Amniotic epithelial cell (primary cell): ENCODE measurements at regions not wholly inside any gene's neighbourhood (a gene's known extent, or its start where the extent isn't known, plus 50 kb on each side); places are given as distances from the start of the nearest gene placed in this dataset.
"Not testable (repeated sequence)": the region's sequence is repeated elsewhere in the genome, so short reads cannot be mapped to it uniquely, and the experiment has no call there.

Experiments
- DNase-seq: peaks from one replicate; pipeline ENCODE4 v3.0.0-alpha.2; 2010; ENCODE audit warnings: low read depth

GRCh38 chr3:127417709-127418559 is 130.1 kb upstream of the PRR20G start:
- DNase-seq: no peak

- DNase-seq: no peak
Observed at GRCh38 chr3:127413871-127414270, 126.0 kb upstream of the PRR20G start.

GRCh38 chr3:127413318-127413673 is 125.5 kb upstream of the PRR20G start:
- no peak for DNase-seq

- DNase-seq: no peak
Observed at GRCh38 chr3:127412578-127413317, 124.9 kb upstream of the PRR20G start.

GRCh38 chr3:127411875-127412274 is 124.0 kb upstream of the PRR20G start:
- not testable (repeated sequence) for DNase-seq

GRCh38 chr3:127411083-127411727 is 123.4 kb upstream of the PRR20G start:
- no peak for DNase-seq

- no peak for DNase-seq
Observed at GRCh38 chr3:127410678-127411077, 122.8 kb upstream of the PRR20G start.

GRCh38 chr3:127410137-127410488 is 122.3 kb upstream of the PRR20G start:
- DNase-seq: no peak

- DNase-seq: no peak
Observed at GRCh38 chr3:127409421-127410136, 121.7 kb upstream of the PRR20G start.

- DNase-seq: no peak
Observed at GRCh38 chr3:127408684-127409420, 121.0 kb upstream of the PRR20G start.

- DNase-seq: no peak
Observed at GRCh38 chr3:127408022-127408683, 120.3 kb upstream of the PRR20G start.

- no peak for DNase-seq
Observed at GRCh38 chr3:127407026-127407939, 119.4 kb upstream of the PRR20G start.

GRCh38 chr3:127406309-127407025 is 118.6 kb upstream of the PRR20G start:
- DNase-seq: peak; percentile 29

- DNase-seq: no peak
Observed at GRCh38 chr3:127405791-127406190, 117.9 kb upstream of the PRR20G start.

- no peak for DNase-seq
Observed at GRCh38 chr3:127405010-127405598, 117.3 kb upstream of the PRR20G start.

- DNase-seq: no peak
Observed at GRCh38 chr3:127404221-127405009, 116.6 kb upstream of the PRR20G start.

- no peak for DNase-seq
Observed at GRCh38 chr3:127403795-127404194, 115.9 kb upstream of the PRR20G start.

- no peak for DNase-seq
Observed at GRCh38 chr3:127399154-127399553, 111.3 kb upstream of the PRR20G start.
